ENCODE measurements at regions not wholly inside any gene's neighbourhood (a gene's known extent, or its start where the extent isn't known, plus 50 kb on each side); places are given as distances from the start of the nearest gene placed in this dataset.

DNA sequence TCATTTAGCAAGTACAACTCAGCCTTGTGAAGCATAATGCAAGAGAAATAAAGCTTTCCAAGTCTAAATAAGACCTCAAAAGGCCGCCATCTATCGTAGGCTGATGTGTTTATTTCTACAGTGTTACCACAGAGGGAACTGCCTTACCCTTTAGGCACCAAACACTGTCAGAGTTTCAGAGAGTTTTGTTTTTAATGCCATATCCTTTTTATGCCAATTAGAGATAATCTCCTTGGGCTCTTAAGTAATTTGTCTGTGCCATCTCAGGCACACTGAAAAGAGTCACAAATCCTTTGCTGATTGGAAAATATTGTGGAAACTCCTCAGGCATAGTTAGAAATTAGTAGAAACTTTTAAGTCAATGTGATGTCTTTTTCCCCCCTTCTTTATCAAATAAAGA is 797.1 kb downstream of the SLC4A3 start:
- DNase-seq (ENCODE audit: low spot score), result no peak

GRCh38 chr2:220432645-220433044 is 805.2 kb downstream of the SLC4A3 start:
- DNase-seq (ENCODE audit: low spot score), result no peak

GRCh38 chr2:220433131-220433530 is 805.7 kb downstream of the SLC4A3 start:
- no peak for DNase-seq (ENCODE audit: low spot score)

DNA sequence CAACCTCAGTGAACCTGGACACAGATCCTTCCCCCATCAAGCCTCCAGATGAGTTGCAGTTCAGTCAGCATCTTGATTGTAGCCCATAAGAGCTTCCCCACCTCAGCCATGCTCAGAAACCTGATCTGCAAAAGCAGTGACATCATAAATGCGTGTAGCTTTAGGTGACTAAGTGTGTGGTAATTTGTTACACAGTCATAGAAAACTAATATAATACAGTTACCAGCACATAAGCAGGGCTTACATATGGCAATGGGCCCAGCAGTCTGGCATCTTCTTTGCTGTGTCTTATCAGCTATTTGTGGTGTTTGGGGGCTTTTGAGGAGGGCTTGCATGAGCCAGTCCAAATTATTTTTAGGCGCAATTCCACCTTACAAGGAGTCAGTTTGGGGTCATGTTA is 807.0 kb downstream of the SLC4A3 start:
- DNase-seq (ENCODE audit: low spot score), result no peak

GRCh38 chr2:220437938-220438337 is 810.5 kb downstream of the SLC4A3 start:
- DNase-seq (ENCODE audit: low spot score), result no peak

- no peak for DNase-seq (ENCODE audit: low spot score)
Observed at GRCh38 chr2:220440731-220441130, 813.3 kb downstream of the SLC4A3 start.

- no peak for DNase-seq (ENCODE audit: low spot score)
Observed at GRCh38 chr2:220441404-220441803, 814.0 kb downstream of the SLC4A3 start.

- no peak for DNase-seq (ENCODE audit: low spot score)
Observed at GRCh38 chr2:220442012-220442411, 814.6 kb downstream of the SLC4A3 start.

DNA sequence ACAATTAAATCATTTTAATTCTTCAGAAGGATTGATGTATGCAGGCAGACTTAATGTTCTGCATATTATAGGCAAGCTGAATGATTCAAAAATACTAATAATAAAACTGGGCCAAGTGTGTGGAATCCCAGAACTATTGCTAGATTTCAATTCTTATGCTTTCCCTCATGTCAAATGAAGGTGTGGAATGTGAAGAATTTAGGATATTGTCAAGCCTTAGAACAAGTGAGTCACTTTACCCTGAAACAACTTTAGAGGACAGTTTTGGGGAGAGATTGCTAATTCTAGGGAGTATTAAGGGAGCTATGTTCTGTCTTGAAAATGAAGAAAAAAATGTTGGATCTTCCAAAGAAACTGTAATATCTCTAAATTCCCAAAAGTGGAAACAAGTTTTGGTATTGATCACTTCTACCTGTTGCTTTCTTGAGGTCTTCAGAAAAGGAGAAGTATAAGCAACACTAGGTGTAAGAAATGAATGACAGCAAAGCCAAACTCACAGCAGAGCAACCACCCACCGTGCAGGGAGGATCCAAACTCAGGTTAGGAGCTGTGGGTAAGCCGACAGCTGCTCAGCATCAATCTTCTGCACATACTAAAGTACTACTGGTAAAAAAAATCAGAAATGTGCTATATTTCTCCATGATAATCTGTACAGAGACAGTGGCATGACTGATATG is 818.1 kb downstream of the SLC4A3 start:
- no peak for DNase-seq (ENCODE audit: low spot score)

- no peak for DNase-seq (ENCODE audit: low spot score)
Observed at GRCh38 chr2:220446106-220446712, 818.8 kb downstream of the SLC4A3 start.

GRCh38 chr2:220450846-220451245 is 823.4 kb downstream of the SLC4A3 start:
- no peak for DNase-seq (ENCODE audit: low spot score)

GRCh38 chr2:220451438-220451837 is 824.0 kb downstream of the SLC4A3 start:
- DNase-seq (ENCODE audit: low spot score), result no peak

GRCh38 chr2:220452561-220452960 is 825.1 kb downstream of the SLC4A3 start:
- DNase-seq (ENCODE audit: low spot score), result peak; percentile 18

GRCh38 chr2:220455351-220455990 is 828.0 kb downstream of the SLC4A3 start:
- DNase-seq (ENCODE audit: low spot score), result peak; percentile 81

- DNase-seq (ENCODE audit: low spot score), result peak; percentile 24
Observed at GRCh38 chr2:220458051-220458450, 830.6 kb downstream of the SLC4A3 start.

- no peak for DNase-seq (ENCODE audit: low spot score)
Observed at GRCh38 chr2:220460257-220460985, 833.0 kb downstream of the SLC4A3 start.

DNA sequence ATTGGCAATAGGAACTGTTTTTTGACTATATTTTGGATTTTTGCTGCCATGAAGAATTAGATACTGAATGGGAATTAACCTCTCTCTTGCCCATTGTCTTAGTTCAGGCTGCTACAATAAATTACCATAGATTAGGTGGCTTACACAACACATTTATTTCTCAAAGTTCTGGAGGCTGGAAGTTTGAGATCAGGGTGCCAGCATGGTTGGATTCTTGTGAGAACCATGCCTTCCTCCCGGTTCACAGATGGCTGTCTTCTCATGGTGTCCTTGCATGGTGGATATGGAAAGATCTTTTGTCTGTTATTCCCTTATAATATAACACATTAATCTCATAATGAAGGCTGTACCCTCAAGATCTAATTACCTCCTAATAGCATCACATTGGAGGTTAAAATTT is 836.4 kb downstream of the SLC4A3 start:
- DNase-seq (ENCODE audit: low spot score), result no peak

DNA sequence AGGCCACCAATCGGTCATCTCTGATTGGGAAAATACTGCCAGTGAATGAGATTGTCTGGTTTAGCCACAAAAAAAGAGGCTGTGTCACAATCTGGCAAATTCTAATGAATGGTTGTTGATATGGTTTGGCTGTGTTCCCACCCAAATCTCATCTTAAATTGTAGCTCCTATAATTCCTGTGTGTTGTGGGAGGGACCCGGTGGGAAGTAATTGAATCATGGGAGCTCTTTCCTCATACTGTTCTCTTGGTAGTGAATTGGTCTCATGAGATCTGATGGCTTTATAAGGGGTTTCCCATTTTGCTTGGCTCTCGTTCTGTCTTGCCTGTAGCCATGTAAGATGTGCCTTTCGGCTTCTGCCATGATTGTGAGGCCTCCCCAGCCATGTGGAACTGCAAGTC is 838.3 kb downstream of the SLC4A3 start:
- no peak for DNase-seq (ENCODE audit: low spot score)

DNA sequence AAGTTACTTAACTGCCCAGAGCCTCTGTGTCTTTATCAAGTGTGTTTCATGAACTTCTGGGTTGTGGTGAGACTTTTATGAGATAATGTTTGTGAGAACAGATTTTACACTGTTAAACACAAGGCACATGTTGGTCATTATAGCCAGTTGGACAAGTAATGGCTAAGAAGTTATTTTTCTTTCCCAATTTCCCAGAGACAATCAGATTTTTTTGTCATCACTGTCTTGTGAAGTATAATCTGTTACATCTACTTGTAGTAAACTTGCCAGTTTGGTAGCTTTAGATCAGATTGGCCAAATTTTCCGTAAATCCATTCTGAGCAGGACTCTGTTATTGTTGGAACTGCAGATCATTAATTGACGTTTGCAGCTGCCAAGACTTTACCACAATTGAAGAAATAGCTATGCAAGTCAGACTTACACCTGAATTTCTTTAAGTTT is 838.8 kb downstream of the SLC4A3 start:
- DNase-seq (ENCODE audit: low spot score), result peak; percentile 22

GRCh38 chr2:220469201-220469600 is 841.8 kb downstream of the SLC4A3 start:
- no peak for DNase-seq (ENCODE audit: low spot score)

DNA sequence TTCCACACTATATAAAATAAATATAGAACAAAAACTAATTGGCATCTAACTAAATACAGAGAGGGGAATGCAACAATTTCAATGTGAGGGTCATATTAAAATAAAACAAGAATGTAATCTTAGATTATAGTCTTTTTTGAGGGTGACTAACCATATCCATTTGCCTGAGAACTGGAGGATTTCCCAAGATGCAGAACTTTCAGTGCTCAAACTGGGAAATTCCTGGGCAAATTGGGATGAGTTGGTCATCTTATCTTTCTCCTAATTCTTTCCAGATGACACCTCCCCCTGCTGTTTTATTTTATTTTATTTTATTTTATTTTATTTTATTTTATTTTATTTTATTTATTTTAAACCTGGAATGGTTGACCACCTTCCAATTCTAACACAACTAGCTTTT is 846.2 kb downstream of the SLC4A3 start:
- no peak for DNase-seq (ENCODE audit: low spot score)

GRCh38 chr2:220476877-220477276 is 849.4 kb downstream of the SLC4A3 start:
- DNase-seq (ENCODE audit: low spot score), result no peak
